ENCODE measurements at regions not wholly inside any gene's neighbourhood (a gene's known extent, or its start where the extent isn't known, plus 50 kb on each side); places are given as distances from the start of the nearest gene placed in this dataset.

GRCh38 chr6:144997996-144998395 lies 712.9 kb downstream of the UTRN start:
- Histone ChIP-seq H3K4me2 (ENCODE audit: low read length) (no peak overlapping the region), H4K20me1 (ENCODE audit: insufficient read depth, low read length) (no peaks in the 10 kb centered on the region), H3K27ac (ENCODE audit: low read depth, low read length, poor library complexity, severe bottlenecking) (no peak overlapping the region), H3K27me3 (ENCODE audit: insufficient read depth, low read length) (no peaks in the 10 kb centered on the region), H3K9ac (ENCODE audit: low read length) (no peak overlapping the region), H2AFZ (ENCODE audit: low read length) (no peak overlapping the region), H3K9me3 (ENCODE audit: low read length) (no peaks in the 10 kb centered on the region), H3K9me2 (ENCODE audit: low read depth, low read length) (no peaks in the 10 kb centered on the region), H3K4me1 (ENCODE audit: insufficient read depth, low read length, severe bottlenecking) (no peaks in the 10 kb centered on the region), H3K36me3 (ENCODE audit: insufficient read depth, low read length) (no peaks in the 10 kb centered on the region), H3K79me2 (ENCODE audit: insufficient read depth, low read length) (no peaks in the 10 kb centered on the region), H3F3A (ENCODE audit: insufficient read depth, low read length) (no peaks in the 10 kb centered on the region), H3K4me3 (ENCODE audit: low read depth, low read length, poor library complexity, severe bottlenecking) (no peak overlapping the region)
- no peak for TF ChIP-seq EZH2 (IDR thresholded peaks at IDR 0.05; ENCODE audit: borderline replicate concordance, low read length)
- TF ChIP-seq CTCF (IDR thresholded peaks at IDR 0.05; ENCODE audit: low read length), result no peak

- no peak overlapping the region for H3K9ac ChIP-seq (ENCODE audit: low read length)
- H3K36me3 ChIP-seq (ENCODE audit: insufficient read depth, low read length), result no peaks in the 10 kb centered on the region
- TF ChIP-seq CTCF (IDR thresholded peaks at IDR 0.05; ENCODE audit: low read length), result no peak
- no peak for TF ChIP-seq EZH2 (IDR thresholded peaks at IDR 0.05; ENCODE audit: borderline replicate concordance, low read length)
- no peak overlapping the region for H3K27ac ChIP-seq (ENCODE audit: low read depth, low read length, poor library complexity, severe bottlenecking)
- H2AFZ ChIP-seq (ENCODE audit: low read length), result no peak overlapping the region
- no peaks in the 10 kb centered on the region for H3K9me2 ChIP-seq (ENCODE audit: low read depth, low read length)
- no peaks in the 10 kb centered on the region for H3K4me1 ChIP-seq (ENCODE audit: insufficient read depth, low read length, severe bottlenecking)
- H4K20me1 ChIP-seq (ENCODE audit: insufficient read depth, low read length), result no peaks in the 10 kb centered on the region
- no peaks in the 10 kb centered on the region for H3K9me3 ChIP-seq (ENCODE audit: low read length)
- H3K4me2 ChIP-seq (ENCODE audit: low read length), result no peak overlapping the region
- H3K4me3 ChIP-seq (ENCODE audit: low read depth, low read length, poor library complexity, severe bottlenecking), result no peak overlapping the region
- H3K79me2 ChIP-seq (ENCODE audit: insufficient read depth, low read length), result no peaks in the 10 kb centered on the region
- no peaks in the 10 kb centered on the region for H3F3A ChIP-seq (ENCODE audit: insufficient read depth, low read length)
- H3K27me3 ChIP-seq (ENCODE audit: insufficient read depth, low read length), result no peaks in the 10 kb centered on the region
These were observed 714.0 kb downstream of the UTRN start for GRCh38 chr6:144999127-144999526.

- TF ChIP-seq CTCF (IDR thresholded peaks at IDR 0.05; ENCODE audit: low read length), result no peak
- no peak for TF ChIP-seq EZH2 (IDR thresholded peaks at IDR 0.05; ENCODE audit: borderline replicate concordance, low read length)
- no peak overlapping the region for H3K27ac ChIP-seq (ENCODE audit: low read depth, low read length, poor library complexity, severe bottlenecking)
These were observed 718.0 kb downstream of the UTRN start for GRCh38 chr6:145003145-145003544.

More at GRCh38 chr6:145003145-145003544, 718.0 kb downstream of the UTRN start:
- H3K4me2 ChIP-seq (ENCODE audit: low read length), result no peak overlapping the region
- H3K79me2 ChIP-seq (ENCODE audit: insufficient read depth, low read length), result no peaks in the 10 kb centered on the region
- no peaks in the 10 kb centered on the region for H3K27me3 ChIP-seq (ENCODE audit: insufficient read depth, low read length)
- no peaks in the 10 kb centered on the region for H3K4me1 ChIP-seq (ENCODE audit: insufficient read depth, low read length, severe bottlenecking)
- no peaks in the 10 kb centered on the region for H3K36me3 ChIP-seq (ENCODE audit: insufficient read depth, low read length)
- no peak overlapping the region for H3K4me3 ChIP-seq (ENCODE audit: low read depth, low read length, poor library complexity, severe bottlenecking)
- H3K9me3 ChIP-seq (ENCODE audit: low read length), result no peaks in the 10 kb centered on the region
- H2AFZ ChIP-seq (ENCODE audit: low read length), result no peak overlapping the region
- no peaks in the 10 kb centered on the region for H4K20me1 ChIP-seq (ENCODE audit: insufficient read depth, low read length)
- no peaks in the 10 kb centered on the region for H3F3A ChIP-seq (ENCODE audit: insufficient read depth, low read length)
- no peaks in the 10 kb centered on the region for H3K9me2 ChIP-seq (ENCODE audit: low read depth, low read length)
- no peak overlapping the region for H3K9ac ChIP-seq (ENCODE audit: low read length)

Measured in OCI-LY1 (cell line).